Esophagus muscularis mucosa (tissue), 4 donors: ENCODE measurements at regions not wholly inside any gene's neighbourhood (a gene's known extent, or its start where the extent isn't known, plus 50 kb on each side); places are given as distances from the start of the nearest gene placed in this dataset.
"Not testable (repeated sequence)": the region's sequence is repeated elsewhere in the genome, so short reads cannot be mapped to it uniquely, and the experiment has no call there.

Experiments
- DNase-seq: peaks from one replicate; pipeline ENCODE4 v3.0.0-alpha.2; 2017; ENCODE audit errors: extremely low spot score
- H3K27ac ChIP-seq, 4 donors: fragments of 200-600 bp; sonication (generic); replicated peaks in 1 of 4; 1 replicate in 3 of 4; 2 replicates in 1 of 4; pipeline ENCODE4 v1.5.1; 2016 to 2019; ENCODE audit warnings: mild to moderate bottlenecking in 1 of 4
- H3K27me3 ChIP-seq, 4 donors: fragments of 200-600 bp; sonication (generic); one replicate each; pipeline versions ENCODE4 v1.5.1 to v1.6.0; 2016 to 2019
- H3K36me3 ChIP-seq, 4 donors: fragments of 200-600 bp; sonication (generic); one replicate each; pipeline ENCODE4 v1.5.1; 2016 to 2019
- H3K4me1 ChIP-seq, 4 donors: fragments of 200-600 bp; sonication (generic); one replicate each; pipeline ENCODE4 v1.5.1; 2016 to 2019
- H3K4me3 ChIP-seq, 4 donors: fragments of 200-600 bp; sonication (generic); 1 replicate in 2 of 4; 2 replicates in 2 of 4; pipeline ENCODE4 v1.5.1; 2016 to 2019; ENCODE audit warnings: mild to moderate bottlenecking in 4 of 4, moderate library complexity in 1 of 4
- H3K9me3 ChIP-seq, 4 donors: fragments of 200-600 bp; sonication (generic); 1 replicate in 3 of 4; 2 replicates in 1 of 4; pipeline ENCODE4 v1.5.1; 2016 to 2019
- CTCF ChIP-seq, 3 experiments: fragments of 200-600 bp in 2 of 3; fragments of 450-650 bp in 1 of 3; sonication (generic) in 2 of 3; IDR thresholded peaks; one replicate each; pipeline ENCODE4 v1.5.1; 2017 to 2019; ENCODE audit warnings: antibody characterized with exemption in 3 of 3, mild to moderate bottlenecking in 2 of 3, moderate library complexity in 1 of 3
- EP300 ChIP-seq: sonication (generic); formaldehyde crosslinking; IDR thresholded peaks from one replicate; pipeline ENCODE4 v1.6.1; 2017; ENCODE audit warnings: antibody characterized with exemption
- POLR2A ChIP-seq: fragments of 450-650 bp; IDR thresholded peaks from one replicate; pipeline ENCODE4 v1.6.1; 2017; ENCODE audit warnings: antibody characterized with exemption, moderate library complexity, mild to moderate bottlenecking, low read depth
- POLR2AphosphoS5 ChIP-seq, 2 donors: sonication (generic); formaldehyde crosslinking; IDR thresholded peaks; one replicate each; pipeline ENCODE4 v1.6.1; 2017; ENCODE audit warnings: antibody characterized with exemption in 2 of 2
- WGBS: methylation state at CpG from one replicate; pipeline ENCODE4 v1.1.5; 2018; 5-methylcytosine and 5-hydroxymethylcytosine counted together
- intact Hi-C: fragments of 100-400 bp; cut with DNase I; formaldehyde crosslinking; loops from one replicate; pipeline ENCODE4 v1.15.1; 2023

- intact Hi-C loops = no loop called here
- H3K9me3 ChIP-seq = no peaks in the 10 kb centered on the region
- TF ChIP-seq CTCF (IDR thresholded peaks at IDR 0.05) (no peak), POLR2A (no peak), POLR2AphosphoS5 (IDR thresholded peaks at IDR 0.05) (no peak), EP300 (no peak)
- WGBS = 85% methylated on average over 2 of the region's 2 CpGs
- H3K27me3 ChIP-seq = no peaks in the 10 kb centered on the region
- H3K36me3 ChIP-seq = no peaks in the 10 kb centered on the region
- no peak overlapping the region for H3K27ac ChIP-seq
- no peak overlapping the region for H3K4me3 ChIP-seq
- no peak for DNase-seq
- no peaks in the 10 kb centered on the region for H3K4me1 ChIP-seq
Measured at GRCh38 chr2:82330155-82330554, 2025.6 kb upstream of the LRRTM1 start.

- intact Hi-C loops, H3K36me3 ChIP-seq, H3K4me3 ChIP-seq, H3K9me3 ChIP-seq, H3K27ac ChIP-seq, H3K4me1 ChIP-seq, DNase-seq, H3K27me3 ChIP-seq: not testable (repeated sequence)
- 98% methylated on average over 21 of the region's 42 CpGs for WGBS
Measured at GRCh38 chr2:82326180-82326767, 2021.7 kb upstream of the LRRTM1 start.

- Histone ChIP-seq H3K27me3 (no peaks in the 10 kb centered on the region), H3K36me3 (no peaks in the 10 kb centered on the region), H3K4me3 (no peak overlapping the region), H3K27ac (no peak overlapping the region), H3K4me1 (peaks cover 0 to 9% (median 9%) of the 10 kb centered on the region in 4 donors), H3K9me3 (no peaks in the 10 kb centered on the region)
- no peak for DNase-seq
- 63% methylated on average over 3 of the region's 3 CpGs for WGBS
- intact Hi-C loops = no loop called here
- TF ChIP-seq POLR2A (no peak), EP300 (no peak), CTCF (IDR thresholded peaks at IDR 0.05) (no peak), POLR2AphosphoS5 (IDR thresholded peaks at IDR 0.05) (no peak)
Measured at GRCh38 chr2:82320296-82320695, 2015.7 kb upstream of the LRRTM1 start.

- WGBS = 24% methylated on average over 4 of the region's 4 CpGs
- no peak overlapping the region for H3K27ac ChIP-seq
- H3K36me3 ChIP-seq = no peaks in the 10 kb centered on the region
- no peak for DNase-seq
- TF ChIP-seq CTCF (IDR thresholded peaks at IDR 0.05) = no peak
- no peak for TF ChIP-seq POLR2AphosphoS5 (IDR thresholded peaks at IDR 0.05)
- no peak for TF ChIP-seq POLR2A
- TF ChIP-seq EP300 = no peak
- intact Hi-C loops = no loop called here
- H3K27me3 ChIP-seq = no peaks in the 10 kb centered on the region
- no peaks in the 10 kb centered on the region for H3K9me3 ChIP-seq
- peaks cover 0 to 9% (median 9%) of the 10 kb centered on the region in 4 donors for H3K4me1 ChIP-seq
- no peak overlapping the region for H3K4me3 ChIP-seq
Measured at GRCh38 chr2:82317012-82317411, 2012.5 kb upstream of the LRRTM1 start.

- intact Hi-C loops = no loop called here
- Histone ChIP-seq H3K9me3 (no peaks in the 10 kb centered on the region), H3K27me3 (no peaks in the 10 kb centered on the region), H3K36me3 (no peaks in the 10 kb centered on the region), H3K4me3 (no peak overlapping the region), H3K4me1 (peaks cover 0 to 9% (median 9%) of the 10 kb centered on the region in 4 donors), H3K27ac (no peak overlapping the region)
- TF ChIP-seq POLR2AphosphoS5 (IDR thresholded peaks at IDR 0.05) = no peak
- no peak for TF ChIP-seq EP300
- TF ChIP-seq CTCF (IDR thresholded peaks at IDR 0.05) = no peak
- DNase-seq = no peak
- WGBS = 39% methylated on average over 1 of the region's 1 CpG
Measured at GRCh38 chr2:82316586-82316985, 2012.0 kb upstream of the LRRTM1 start.
